ENCODE measurements at regions not wholly inside any gene's neighbourhood (a gene's known extent, or its start where the extent isn't known, plus 50 kb on each side); places are given as distances from the start of the nearest gene placed in this dataset.
A peak's percentile ranks its signal among the peaks of the same experiment; 100 is the strongest.

DNA sequence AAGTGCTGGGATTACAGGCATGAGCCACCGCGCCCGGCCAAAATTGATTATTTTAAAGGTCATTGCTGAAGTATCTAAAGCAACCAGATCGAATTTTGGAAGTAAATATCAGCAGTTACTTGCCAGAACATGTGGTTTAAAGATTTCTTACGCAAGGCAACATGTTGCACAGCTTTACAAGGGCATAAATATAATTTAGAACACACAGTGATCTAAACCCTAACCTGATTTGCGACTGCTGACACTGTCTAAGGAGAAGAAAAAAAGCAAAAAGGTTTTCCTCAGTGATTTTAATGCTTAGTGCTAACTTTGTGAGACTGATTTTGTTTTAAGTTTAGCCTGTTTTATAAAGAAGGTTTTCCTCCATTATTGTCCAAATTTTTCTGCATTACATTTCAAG lies 569.9 kb upstream of the LINC00305 start:
- intact Hi-C loops (cut with micrococcal nuclease; ENCODE audit: unreplicated experiment), result no loop called here

DNA sequence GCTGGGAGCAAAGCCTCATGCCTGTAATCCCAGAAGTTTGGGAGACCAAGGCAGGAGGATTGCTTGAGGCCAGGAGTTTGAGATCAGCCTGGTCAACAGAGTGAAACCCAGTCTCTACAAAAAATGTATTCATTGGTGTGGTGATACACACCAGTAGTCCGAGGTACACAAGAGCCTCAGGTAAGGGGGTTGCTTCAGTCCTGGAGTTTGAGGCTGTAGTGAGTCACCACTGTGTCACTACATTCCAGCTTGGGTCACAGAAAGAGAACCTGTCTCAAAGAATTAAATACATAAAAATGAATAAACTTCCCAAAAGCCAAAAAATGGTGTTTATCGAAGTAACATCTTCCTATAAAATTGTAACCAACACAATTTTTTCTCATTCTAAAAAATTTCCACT lies 568.1 kb upstream of the LINC00305 start:
- CTCF ChIA-PET, result interaction anchor here (0.6 kb wide), 1 partner anchor 306 kb away, joined by 3 read pairs; no protein-coding TSS in a partner anchor
- Mint-ChIP-seq H3K4me1 (ENCODE audit: low read depth, unreplicated experiment) (peaks cover 20% of the 10 kb centered on the region), H3K27me3 (ENCODE audit: unreplicated experiment) (no peaks in the 10 kb centered on the region), H3K4me3 (ENCODE audit: low read depth, unreplicated experiment) (no peak overlapping the region), H3K27ac (ENCODE audit: unreplicated experiment) (no peak overlapping the region), H3K9me3 (ENCODE audit: low read depth, unreplicated experiment) (no peaks in the 10 kb centered on the region), H3K36me3 (ENCODE audit: insufficient read depth, unreplicated experiment) (no peaks in the 10 kb centered on the region)
- intact Hi-C loops (cut with micrococcal nuclease; ENCODE audit: unreplicated experiment), result no loop called here
- peak; percentile 34 for DNase-seq
- BruUV-seq (replicated peaks), result no TSS peak
- TF ChIP-seq, protein P1, sequence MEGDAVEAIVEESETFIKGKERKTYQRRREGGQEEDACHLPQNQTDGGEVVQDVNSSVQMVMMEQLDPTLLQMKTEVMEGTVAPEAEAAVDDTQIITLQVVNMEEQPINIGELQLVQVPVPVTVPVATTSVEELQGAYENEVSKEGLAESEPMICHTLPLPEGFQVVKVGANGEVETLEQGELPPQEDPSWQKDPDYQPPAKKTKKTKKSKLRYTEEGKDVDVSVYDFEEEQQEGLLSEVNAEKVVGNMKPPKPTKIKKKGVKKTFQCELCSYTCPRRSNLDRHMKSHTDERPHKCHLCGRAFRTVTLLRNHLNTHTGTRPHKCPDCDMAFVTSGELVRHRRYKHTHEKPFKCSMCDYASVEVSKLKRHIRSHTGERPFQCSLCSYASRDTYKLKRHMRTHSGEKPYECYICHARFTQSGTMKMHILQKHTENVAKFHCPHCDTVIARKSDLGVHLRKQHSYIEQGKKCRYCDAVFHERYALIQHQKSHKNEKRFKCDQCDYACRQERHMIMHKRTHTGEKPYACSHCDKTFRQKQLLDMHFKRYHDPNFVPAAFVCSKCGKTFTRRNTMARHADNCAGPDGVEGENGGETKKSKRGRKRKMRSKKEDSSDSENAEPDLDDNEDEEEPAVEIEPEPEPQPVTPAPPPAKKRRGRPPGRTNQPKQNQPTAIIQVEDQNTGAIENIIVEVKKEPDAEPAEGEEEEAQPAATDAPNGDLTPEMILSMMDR (IDR thresholded peaks at IDR 0.05; ENCODE audit: unreplicated experiment), result no peak

More for the DNA sequence above, 569.9 kb upstream of the LINC00305 start:
- Mint-ChIP-seq H3K27ac (ENCODE audit: unreplicated experiment) (no peak overlapping the region), H3K9me3 (ENCODE audit: low read depth, unreplicated experiment) (no peaks in the 10 kb centered on the region), H3K4me1 (ENCODE audit: low read depth, unreplicated experiment) (peaks cover 4% of the 10 kb centered on the region), H3K27me3 (ENCODE audit: unreplicated experiment) (no peaks in the 10 kb centered on the region), H3K36me3 (ENCODE audit: insufficient read depth, unreplicated experiment) (no peaks in the 10 kb centered on the region), H3K4me3 (ENCODE audit: low read depth, unreplicated experiment) (no peak overlapping the region)
- CTCF ChIA-PET, result no interaction called here
- DNase-seq, result no peak
- TF ChIP-seq, protein P1 (IDR thresholded peaks at IDR 0.05; ENCODE audit: unreplicated experiment), result no peak
- BruUV-seq (replicated peaks), result no TSS peak

DNA sequence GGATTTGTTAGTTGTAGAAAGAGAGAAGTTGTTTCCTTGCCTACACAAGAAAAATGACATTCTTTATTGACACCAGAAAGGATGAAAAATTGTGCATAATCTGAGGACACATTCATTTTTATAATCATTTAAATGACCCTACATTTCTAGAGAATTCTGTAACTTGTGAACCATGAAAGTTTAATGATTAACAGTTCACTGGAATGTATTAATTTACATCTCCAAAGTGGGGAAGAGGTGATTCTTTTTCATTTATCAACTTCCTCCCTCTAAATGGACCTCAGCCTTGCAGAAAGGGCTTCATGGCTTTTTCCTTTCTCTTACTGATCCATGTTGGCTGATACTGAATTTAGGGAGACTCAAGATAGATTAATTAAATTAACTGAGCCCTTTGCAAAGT lies 565.2 kb upstream of the LINC00305 start:
- no TSS peak for BruUV-seq (replicated peaks)
- Mint-ChIP-seq H3K27me3 (ENCODE audit: unreplicated experiment) (no peaks in the 10 kb centered on the region), H3K4me3 (ENCODE audit: low read depth, unreplicated experiment) (no peak overlapping the region), H3K27ac (ENCODE audit: unreplicated experiment) (no peak overlapping the region), H3K4me1 (ENCODE audit: low read depth, unreplicated experiment) (peaks cover 20% of the 10 kb centered on the region), H3K9me3 (ENCODE audit: low read depth, unreplicated experiment) (no peaks in the 10 kb centered on the region), H3K36me3 (ENCODE audit: insufficient read depth, unreplicated experiment) (no peaks in the 10 kb centered on the region)
- CTCF ChIA-PET, result no interaction called here
- no peak for DNase-seq
- intact Hi-C loops (cut with micrococcal nuclease; ENCODE audit: unreplicated experiment), result no loop called here
- TF ChIP-seq, protein P1 (IDR thresholded peaks at IDR 0.05; ENCODE audit: unreplicated experiment), result no peak

DNA sequence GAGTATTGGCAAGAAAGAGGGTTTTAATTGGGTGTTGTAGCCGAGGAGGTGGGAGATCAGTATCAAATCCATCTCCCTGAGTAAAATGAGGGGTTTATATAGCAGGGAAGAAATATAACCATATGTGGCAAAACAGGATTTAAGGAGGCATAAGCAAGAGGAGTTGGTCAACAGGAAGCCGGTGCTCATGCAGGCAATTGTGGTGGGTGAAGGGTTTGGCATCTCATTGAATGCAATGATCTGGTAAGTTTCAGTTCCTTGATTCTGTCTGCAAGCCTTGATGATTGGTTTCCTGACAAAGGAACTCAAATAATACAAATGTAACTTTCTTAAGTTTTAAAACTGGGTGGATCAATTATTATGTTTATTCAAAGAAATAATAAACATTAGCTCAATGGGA lies 564.4 kb upstream of the LINC00305 start:
- CTCF ChIA-PET, result no interaction called here
- Mint-ChIP-seq H3K36me3 (ENCODE audit: insufficient read depth, unreplicated experiment) (no peaks in the 10 kb centered on the region), H3K9me3 (ENCODE audit: low read depth, unreplicated experiment) (no peaks in the 10 kb centered on the region), H3K4me1 (ENCODE audit: low read depth, unreplicated experiment) (peaks cover 20% of the 10 kb centered on the region), H3K27me3 (ENCODE audit: unreplicated experiment) (no peaks in the 10 kb centered on the region), H3K27ac (ENCODE audit: unreplicated experiment) (peak overlapping the region; percentile 31), H3K4me3 (ENCODE audit: low read depth, unreplicated experiment) (no peak overlapping the region)
- TF ChIP-seq, protein P1 (IDR thresholded peaks at IDR 0.05; ENCODE audit: unreplicated experiment), result no peak
- BruUV-seq (replicated peaks), result no TSS peak
- DNase-seq, result no peak
- intact Hi-C loops (cut with micrococcal nuclease; ENCODE audit: unreplicated experiment), result no loop called here
